Panc1 (cell line): ENCODE measurements at regions not wholly inside any gene's neighbourhood (a gene's known extent, or its start where the extent isn't known, plus 50 kb on each side); places are given as distances from the start of the nearest gene placed in this dataset.

Experiments
- ATAC-seq: fragments of 200-7000 bp; cut with Tn5 transposase; 2 replicates; pipeline ENCODE4 v1.9.1; 2020; ENCODE audit warnings: mild to moderate bottlenecking, moderate library complexity
- BruUV-seq: library from RNA; stranded (reverse); fragments of 400-500 nt; replicated peaks from 2 replicates; lab custom pipeline; 2021; lab: Mats Ljungman, UMichigan
- CTCF ChIA-PET: fragments of 300-600 bp; sonication (Branson Sonifier 250); formaldehyde crosslinking; loops from one replicate; lab custom pipeline; 2022; ENCODE audit warnings: antibody characterized with exemption; lab: Charles Lee
- POLR2A ChIA-PET: fragments of 300-600 bp; sonication (Branson Sonifier 250); formaldehyde crosslinking; loops from one replicate; lab custom pipeline; 2022; ENCODE audit warnings: antibody characterized with exemption; lab: Charles Lee
- DNase-seq: peaks from one replicate; pipeline ENCODE4 v3.0.0-alpha.2; 2010; ENCODE audit warnings: low read depth, low spot score
- H3K27ac ChIP-seq: 2 replicates; pipeline ENCODE4 v1.5.1; 2011; ENCODE audit warnings: mild to moderate bottlenecking, low read length, inconsistent platforms
- H3K27me3 ChIP-seq: fragments of 200-500 bp; sonication (Bioruptor generic); 2 replicates; pipeline ENCODE4 v1.6.0; 2014; ENCODE audit warnings: low read length, inconsistent platforms; ENCODE audit not compliant: control insufficient read depth, insufficient read depth
- H3K36me3 ChIP-seq: fragments of 200-500 bp; sonication (Bioruptor generic); 2 replicates; pipeline ENCODE4 v1.5.1; 2014; ENCODE audit warnings: inconsistent platforms, mild to moderate bottlenecking, low read length, moderate library complexity; ENCODE audit not compliant: control insufficient read depth, insufficient read depth
- H3K4me1 ChIP-seq: 2 replicates; pipeline ENCODE4 v1.5.1; 2011; ENCODE audit warnings: inconsistent platforms, mild to moderate bottlenecking, low read length, moderate library complexity; ENCODE audit not compliant: control insufficient read depth, insufficient read depth
- H3K4me3 ChIP-seq, 2 experiments: 2 replicates each; pipeline ENCODE4 v1.5.1; 2011 to 2012; ENCODE audit warnings: low read depth in 2 of 2, low read length in 2 of 2, mild to moderate bottlenecking in 2 of 2, inconsistent platforms in 1 of 2, moderate library complexity in 1 of 2
- H3K9me3 ChIP-seq: fragments of 200-500 bp; sonication (Bioruptor generic); 2 replicates; pipeline ENCODE4 v1.5.1; 2014; ENCODE audit warnings: low read depth, mild to moderate bottlenecking, inconsistent platforms, low read length, moderate library complexity; ENCODE audit not compliant: control insufficient read depth, insufficient read depth
- POLR2AphosphoS5 ChIP-seq: IDR thresholded peaks from 2 replicates; pipeline ENCODE4 v1.6.1; 2012; ENCODE audit warnings: mild to moderate bottlenecking, low read depth, low read length, moderate library complexity
- SIN3A ChIP-seq: IDR thresholded peaks from 2 replicates; pipeline ENCODE4 v1.6.1; 2012; ENCODE audit warnings: low read depth, mild to moderate bottlenecking, low read length, moderate library complexity, borderline replicate concordance; ENCODE audit not compliant: insufficient read depth
- TCF7L2 ChIP-seq: IDR thresholded peaks from 2 replicates; pipeline ENCODE4 v1.6.1; 2011; ENCODE audit warnings: mild to moderate bottlenecking, low read depth, low read length, inconsistent platforms
- in situ Hi-C: cut with HindIII; loops from 2 replicates; pipeline ENCODE4 v1.10.0; 2016; ENCODE audit warnings: low sequenced_read_pairs, low pct_unique_long_range_greater_than_20kb
- intact Hi-C: fragments of 100-400 bp; cut with micrococcal nuclease; formaldehyde crosslinking; loops from one replicate; pipeline ENCODE4 v1.10.0; 2022; ENCODE audit not compliant: unreplicated experiment
- TF ChIP-seq, protein P1 (sequence below), 2 experiments: IDR thresholded peaks; 2 replicates each; pipeline ENCODE4 v1.6.1; 2011 to 2012; ENCODE audit warnings: low read depth in 2 of 2, control low read depth in 1 of 2, low read length in 1 of 2, mild to moderate bottlenecking in 1 of 2, moderate library complexity in 1 of 2; ENCODE audit not compliant: insufficient read depth in 1 of 2
- TF ChIP-seq, protein P2 (sequence below): fragments of 450-650 bp; IDR thresholded peaks from 2 replicates; pipeline ENCODE4 v1.5.1; 2017; ENCODE audit warnings: mild to moderate bottlenecking

DNA sequence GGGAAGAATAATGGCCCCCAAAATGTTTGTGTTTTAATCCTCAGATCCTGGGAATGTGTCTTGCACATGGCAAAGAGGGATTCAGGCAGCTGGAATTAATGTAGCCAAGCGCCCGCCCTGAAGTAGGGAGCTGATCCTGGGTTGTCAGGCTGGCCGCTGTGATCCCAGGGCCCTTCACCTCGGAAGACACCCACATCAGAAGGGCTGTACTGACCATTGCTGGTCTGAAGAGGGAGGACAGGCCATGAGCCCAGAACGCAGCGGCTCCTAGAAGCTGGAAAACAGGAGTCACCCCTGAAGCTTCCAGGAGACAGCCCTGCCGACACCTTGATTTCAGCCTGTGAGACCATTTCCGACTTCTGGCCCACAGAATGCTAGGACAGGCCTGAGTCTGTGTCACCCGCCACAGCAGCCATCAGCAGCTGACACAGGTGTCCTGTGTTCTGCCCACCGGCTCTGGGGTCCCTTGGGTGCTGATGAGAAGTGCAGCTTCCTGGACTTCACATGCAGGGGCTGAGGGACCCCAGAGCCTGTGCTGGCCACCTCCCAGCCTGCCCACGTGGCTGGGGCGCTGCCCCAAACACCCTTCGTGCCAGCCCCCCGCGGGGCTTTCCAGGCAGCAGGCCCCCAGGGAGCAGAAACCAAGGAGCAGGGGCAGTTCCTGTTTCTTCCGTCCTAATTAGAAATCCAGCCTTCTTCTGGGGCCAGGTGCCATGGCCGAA is 86.3 kb downstream of the ERMARD start:
- intact Hi-C loops, result no loop called here
- CTCF ChIA-PET, result interaction anchor here (0.6 kb wide), 1 partner anchor 348 kb away, joined by 4 read pairs; no protein-coding TSS in a partner anchor

DNA sequence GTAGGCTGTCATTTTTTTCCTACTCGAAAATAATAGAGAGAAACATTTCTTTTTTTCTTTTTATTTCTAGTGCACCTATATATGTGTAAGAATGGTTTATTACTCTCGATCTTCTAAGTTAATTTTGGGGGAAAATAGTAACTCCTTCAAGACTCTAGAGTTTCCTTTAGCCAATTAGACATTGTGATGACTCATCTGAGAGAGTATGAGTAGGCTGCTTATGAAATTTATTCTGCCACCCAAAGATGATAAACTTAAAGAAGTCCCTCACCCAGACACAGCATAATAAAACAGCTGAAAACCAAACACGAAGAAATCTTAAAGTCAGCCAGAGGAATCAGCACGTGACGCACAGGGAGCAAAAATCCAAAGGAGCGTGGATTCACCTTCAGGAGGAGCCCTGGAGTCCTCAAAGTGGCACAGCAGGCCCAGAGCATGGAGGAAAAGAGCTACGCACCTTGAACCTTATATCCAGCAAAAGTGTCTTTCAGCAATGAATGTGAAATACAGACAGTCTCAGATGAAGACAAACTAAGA is 81.9 kb downstream of the ERMARD start:
- Histone ChIP-seq H3K27me3 (peaks cover 33% of the 10 kb centered on the region), H3K27ac (no peak overlapping the region), H3K4me1 (no peaks in the 10 kb centered on the region), H3K9me3 (no peaks in the 10 kb centered on the region), H3K36me3 (no peaks in the 10 kb centered on the region), H3K4me3 (no peak overlapping the region)
- no peak for TF ChIP-seq SIN3A
- TF ChIP-seq, protein P1, sequence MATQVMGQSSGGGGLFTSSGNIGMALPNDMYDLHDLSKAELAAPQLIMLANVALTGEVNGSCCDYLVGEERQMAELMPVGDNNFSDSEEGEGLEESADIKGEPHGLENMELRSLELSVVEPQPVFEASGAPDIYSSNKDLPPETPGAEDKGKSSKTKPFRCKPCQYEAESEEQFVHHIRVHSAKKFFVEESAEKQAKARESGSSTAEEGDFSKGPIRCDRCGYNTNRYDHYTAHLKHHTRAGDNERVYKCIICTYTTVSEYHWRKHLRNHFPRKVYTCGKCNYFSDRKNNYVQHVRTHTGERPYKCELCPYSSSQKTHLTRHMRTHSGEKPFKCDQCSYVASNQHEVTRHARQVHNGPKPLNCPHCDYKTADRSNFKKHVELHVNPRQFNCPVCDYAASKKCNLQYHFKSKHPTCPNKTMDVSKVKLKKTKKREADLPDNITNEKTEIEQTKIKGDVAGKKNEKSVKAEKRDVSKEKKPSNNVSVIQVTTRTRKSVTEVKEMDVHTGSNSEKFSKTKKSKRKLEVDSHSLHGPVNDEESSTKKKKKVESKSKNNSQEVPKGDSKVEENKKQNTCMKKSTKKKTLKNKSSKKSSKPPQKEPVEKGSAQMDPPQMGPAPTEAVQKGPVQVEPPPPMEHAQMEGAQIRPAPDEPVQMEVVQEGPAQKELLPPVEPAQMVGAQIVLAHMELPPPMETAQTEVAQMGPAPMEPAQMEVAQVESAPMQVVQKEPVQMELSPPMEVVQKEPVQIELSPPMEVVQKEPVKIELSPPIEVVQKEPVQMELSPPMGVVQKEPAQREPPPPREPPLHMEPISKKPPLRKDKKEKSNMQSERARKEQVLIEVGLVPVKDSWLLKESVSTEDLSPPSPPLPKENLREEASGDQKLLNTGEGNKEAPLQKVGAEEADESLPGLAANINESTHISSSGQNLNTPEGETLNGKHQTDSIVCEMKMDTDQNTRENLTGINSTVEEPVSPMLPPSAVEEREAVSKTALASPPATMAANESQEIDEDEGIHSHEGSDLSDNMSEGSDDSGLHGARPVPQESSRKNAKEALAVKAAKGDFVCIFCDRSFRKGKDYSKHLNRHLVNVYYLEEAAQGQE (IDR thresholded peaks at IDR 0.05; ENCODE audit: insufficient read depth in 1 of 2, low read depth in 2 of 2, low read length in 1 of 2), result no peak
- no peak for TF ChIP-seq TCF7L2
- TF ChIP-seq POLR2AphosphoS5, result no peak
- TF ChIP-seq, protein P2, sequence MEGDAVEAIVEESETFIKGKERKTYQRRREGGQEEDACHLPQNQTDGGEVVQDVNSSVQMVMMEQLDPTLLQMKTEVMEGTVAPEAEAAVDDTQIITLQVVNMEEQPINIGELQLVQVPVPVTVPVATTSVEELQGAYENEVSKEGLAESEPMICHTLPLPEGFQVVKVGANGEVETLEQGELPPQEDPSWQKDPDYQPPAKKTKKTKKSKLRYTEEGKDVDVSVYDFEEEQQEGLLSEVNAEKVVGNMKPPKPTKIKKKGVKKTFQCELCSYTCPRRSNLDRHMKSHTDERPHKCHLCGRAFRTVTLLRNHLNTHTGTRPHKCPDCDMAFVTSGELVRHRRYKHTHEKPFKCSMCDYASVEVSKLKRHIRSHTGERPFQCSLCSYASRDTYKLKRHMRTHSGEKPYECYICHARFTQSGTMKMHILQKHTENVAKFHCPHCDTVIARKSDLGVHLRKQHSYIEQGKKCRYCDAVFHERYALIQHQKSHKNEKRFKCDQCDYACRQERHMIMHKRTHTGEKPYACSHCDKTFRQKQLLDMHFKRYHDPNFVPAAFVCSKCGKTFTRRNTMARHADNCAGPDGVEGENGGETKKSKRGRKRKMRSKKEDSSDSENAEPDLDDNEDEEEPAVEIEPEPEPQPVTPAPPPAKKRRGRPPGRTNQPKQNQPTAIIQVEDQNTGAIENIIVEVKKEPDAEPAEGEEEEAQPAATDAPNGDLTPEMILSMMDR, result no peak
- no TSS peak for BruUV-seq
- ChIA-PET CTCF (interaction anchor here (0.6 kb wide), 1 partner anchor 89 kb away, joined by 5 read pairs; no protein-coding TSS in a partner anchor), POLR2A (no interaction called here)
- DNase-seq (no peak), ATAC-seq (no peak)
- intact Hi-C loops (loop anchor here (5.0 kb wide), 1 partner anchor 694 kb away; no protein-coding TSS in a partner anchor), in situ Hi-C loops (no loop called here)

More for the DNA sequence above, 86.3 kb downstream of the ERMARD start:
- POLR2A ChIA-PET, result no interaction called here
- Histone ChIP-seq H3K27ac (no peak overlapping the region), H3K9me3 (no peaks in the 10 kb centered on the region), H3K36me3 (no peaks in the 10 kb centered on the region), H3K4me3 (no peak overlapping the region), H3K27me3 (peaks cover 33% of the 10 kb centered on the region), H3K4me1 (no peaks in the 10 kb centered on the region)
- ATAC-seq, result no peak
- DNase-seq, result no peak
- in situ Hi-C loops, result no loop called here
- no peak for TF ChIP-seq POLR2AphosphoS5
- TF ChIP-seq, protein P2, result no peak
- TF ChIP-seq, protein P1 (IDR thresholded peaks at IDR 0.05; ENCODE audit: insufficient read depth in 1 of 2, low read depth in 2 of 2, low read length in 1 of 2), result no peak
- TF ChIP-seq SIN3A, result no peak
- TF ChIP-seq TCF7L2, result no peak
- no TSS peak for BruUV-seq
